SK-N-SH treated with all-trans-retinoic acid at 6 μM for 48 hours (cell line): ENCODE measurements at regions not wholly inside any gene's neighbourhood (a gene's known extent, or its start where the extent isn't known, plus 50 kb on each side); places are given as distances from the start of the nearest gene placed in this dataset.
"Not testable (repeated sequence)": the region's sequence is repeated elsewhere in the genome, so short reads cannot be mapped to it uniquely, and the experiment has no call there.

ENCODE experiments used
- ARNTL ChIP-seq: fragments of 450-650 bp; formaldehyde crosslinking; IDR thresholded peaks from 2 replicates; pipeline ENCODE4 v1.5.0; 2020; ENCODE audit warnings: low read depth, mild to moderate bottlenecking, moderate library complexity, borderline replicate concordance
- BACH2 ChIP-seq: fragments of 250-450 bp; sonication (Bioruptor Pico); IDR thresholded peaks from 2 replicates; pipeline ENCODE4 v1.9.0; 2021; ENCODE audit warnings: mild to moderate bottlenecking, borderline replicate concordance
- ESRRG ChIP-seq: fragments of 250-450 bp; sonication (Bioruptor Pico); IDR thresholded peaks from 2 replicates; pipeline ENCODE4 v1.6.1; 2021; ENCODE audit warnings: mild to moderate bottlenecking
- ISL1 ChIP-seq: fragments of 250-450 bp; sonication (Bioruptor Pico); IDR thresholded peaks from 2 replicates; pipeline ENCODE4 v2.1.2; 2022; ENCODE audit warnings: mild to moderate bottlenecking, moderate library complexity
- OSR1 ChIP-seq: fragments of 250-450 bp; sonication (Bioruptor Pico); IDR thresholded peaks from 2 replicates; pipeline ENCODE4 v1.8.0; 2022; ENCODE audit warnings: moderate library complexity, mild to moderate bottlenecking, inconsistent platforms
- PPARA ChIP-seq: fragments of 250-450 bp; sonication (Bioruptor Pico); IDR thresholded peaks from 2 replicates; pipeline ENCODE4 v1.5.0; 2020; ENCODE audit warnings: mild to moderate bottlenecking, borderline replicate concordance
- RARB ChIP-seq: fragments of 250-450 bp; sonication (Bioruptor Pico); IDR thresholded peaks from 2 replicates; pipeline ENCODE4 v1.8.0; 2021; ENCODE audit warnings: mild to moderate bottlenecking, moderate library complexity
- ZFP3 ChIP-seq: fragments of 250-450 bp; sonication (Bioruptor Pico); IDR thresholded peaks from 2 replicates; pipeline ENCODE4 v1.5.0; 2020; ENCODE audit warnings: mild to moderate bottlenecking, moderate library complexity
- ZNF565 ChIP-seq: fragments of 450-650 bp; formaldehyde crosslinking; conservative IDR thresholded peaks from 2 replicates; pipeline ENCODE4 v1.5.0; 2020; ENCODE audit warnings: low read depth, mild to moderate bottlenecking, moderate library complexity
- ZNF70 ChIP-seq: fragments of 450-650 bp; formaldehyde crosslinking; IDR thresholded peaks from 2 replicates; pipeline ENCODE4 v1.5.0; 2020; ENCODE audit warnings: mild to moderate bottlenecking, moderate library complexity
- TF ChIP-seq, protein P1 (sequence below): fragments of 250-450 bp; sonication (Bioruptor Pico); IDR thresholded peaks from 2 replicates; pipeline ENCODE4 v1.8.0; 2020; ENCODE audit warnings: mild to moderate bottlenecking, moderate library complexity, borderline replicate concordance

- not testable (repeated sequence) for TF ChIP-seq ZFP3 (CRISPR knock-in tag); ISL1 (CRISPR knock-in tag); OSR1; RARB (CRISPR knock-in tag); ESRRG (CRISPR knock-in tag); BACH2 (CRISPR knock-in tag); ZNF565 (CRISPR knock-in tag); PPARA; ZNF70; ARNTL
- TF ChIP-seq, protein P1, sequence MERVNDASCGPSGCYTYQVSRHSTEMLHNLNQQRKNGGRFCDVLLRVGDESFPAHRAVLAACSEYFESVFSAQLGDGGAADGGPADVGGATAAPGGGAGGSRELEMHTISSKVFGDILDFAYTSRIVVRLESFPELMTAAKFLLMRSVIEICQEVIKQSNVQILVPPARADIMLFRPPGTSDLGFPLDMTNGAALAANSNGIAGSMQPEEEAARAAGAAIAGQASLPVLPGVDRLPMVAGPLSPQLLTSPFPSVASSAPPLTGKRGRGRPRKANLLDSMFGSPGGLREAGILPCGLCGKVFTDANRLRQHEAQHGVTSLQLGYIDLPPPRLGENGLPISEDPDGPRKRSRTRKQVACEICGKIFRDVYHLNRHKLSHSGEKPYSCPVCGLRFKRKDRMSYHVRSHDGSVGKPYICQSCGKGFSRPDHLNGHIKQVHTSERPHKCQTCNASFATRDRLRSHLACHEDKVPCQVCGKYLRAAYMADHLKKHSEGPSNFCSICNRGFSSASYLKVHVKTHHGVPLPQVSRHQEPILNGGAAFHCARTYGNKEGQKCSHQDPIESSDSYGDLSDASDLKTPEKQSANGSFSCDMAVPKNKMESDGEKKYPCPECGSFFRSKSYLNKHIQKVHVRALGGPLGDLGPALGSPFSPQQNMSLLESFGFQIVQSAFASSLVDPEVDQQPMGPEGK (CRISPR knock-in tag) = not testable (repeated sequence)
Measured at GRCh38 chr4:9670725-9671124, 110.7 kb upstream of the DRD5 start.
